Testis (tissue), 2 donors: ENCODE measurements at regions not wholly inside any gene's neighbourhood (a gene's known extent, or its start where the extent isn't known, plus 50 kb on each side); places are given as distances from the start of the nearest gene placed in this dataset.

Experiments
- DNase-seq: peaks from one replicate; pipeline ENCODE4 v3.0.0-alpha.2; 2019
- H3K27ac ChIP-seq, 2 donors: fragments of 200-600 bp; sonication (generic); one replicate each; pipeline ENCODE4 v1.5.1; 2019
- H3K27me3 ChIP-seq: fragments of 200-600 bp; sonication (generic); one replicate; pipeline ENCODE4 v1.5.1; 2019
- H3K36me3 ChIP-seq: fragments of 200-600 bp; sonication (generic); one replicate; pipeline ENCODE4 v1.5.1; 2017; ENCODE audit warnings: low read depth; ENCODE audit errors: missing control alignments
- H3K4me1 ChIP-seq: fragments of 200-600 bp; sonication (generic); one replicate; pipeline ENCODE4 v1.5.1; 2019
- H3K4me3 ChIP-seq, 2 donors: fragments of 200-600 bp; sonication (generic); one replicate each; pipeline ENCODE4 v1.5.1; 2017 to 2019
- H3K9me3 ChIP-seq: fragments of 200-600 bp; sonication (generic); one replicate; pipeline ENCODE4 v1.5.1; 2017
- POLR2A ChIP-seq: fragments of 450-650 bp; IDR thresholded peaks from one replicate; pipeline ENCODE4 v1.6.1; 2017; ENCODE audit warnings: antibody characterized with exemption, mild to moderate bottlenecking, moderate library complexity
- WGBS, 2 donors: methylation state at CpG; one replicate each; pipeline ENCODE4 v1.1.5; 2018; 5-methylcytosine and 5-hydroxymethylcytosine counted together
- intact Hi-C: fragments of 100-400 bp; cut with DNase I; formaldehyde crosslinking; loops from one replicate; pipeline ENCODE4 v1.15.1; 2023; ENCODE audit warnings: low total_unique reads
- TF ChIP-seq, protein P1 (sequence below), 3 experiments: fragments of 450-650 bp in 2 of 3; fragments of 200-600 bp in 1 of 3; sonication (generic) in 1 of 3; IDR thresholded peaks; one replicate each; pipeline ENCODE4 v1.5.1; 2016 to 2019; ENCODE audit warnings: antibody characterized with exemption in 3 of 3, mild to moderate bottlenecking in 2 of 3, moderate library complexity in 1 of 3

DNA sequence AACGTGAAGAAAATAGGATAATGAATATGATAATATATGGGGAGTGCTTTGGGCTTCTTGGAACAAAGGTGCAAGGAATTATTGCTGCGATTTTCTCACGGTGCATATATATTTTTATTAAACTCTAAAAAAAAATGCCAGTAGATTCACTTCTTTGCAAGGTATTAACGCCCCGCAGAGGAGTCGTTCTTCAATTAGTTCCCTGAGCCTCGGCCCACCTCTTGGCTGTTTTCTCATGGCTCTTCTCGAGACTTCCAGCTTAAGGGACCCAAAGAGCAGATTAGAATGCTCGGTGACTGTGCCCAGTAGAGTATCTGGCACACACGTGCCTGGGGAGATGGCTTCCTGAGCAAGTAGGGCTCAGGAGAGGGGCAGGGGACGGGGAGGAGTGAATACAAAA, 367.4 kb downstream of the MID1IP1 start:
- intact Hi-C loops = no loop called here
- TF ChIP-seq, protein P1, sequence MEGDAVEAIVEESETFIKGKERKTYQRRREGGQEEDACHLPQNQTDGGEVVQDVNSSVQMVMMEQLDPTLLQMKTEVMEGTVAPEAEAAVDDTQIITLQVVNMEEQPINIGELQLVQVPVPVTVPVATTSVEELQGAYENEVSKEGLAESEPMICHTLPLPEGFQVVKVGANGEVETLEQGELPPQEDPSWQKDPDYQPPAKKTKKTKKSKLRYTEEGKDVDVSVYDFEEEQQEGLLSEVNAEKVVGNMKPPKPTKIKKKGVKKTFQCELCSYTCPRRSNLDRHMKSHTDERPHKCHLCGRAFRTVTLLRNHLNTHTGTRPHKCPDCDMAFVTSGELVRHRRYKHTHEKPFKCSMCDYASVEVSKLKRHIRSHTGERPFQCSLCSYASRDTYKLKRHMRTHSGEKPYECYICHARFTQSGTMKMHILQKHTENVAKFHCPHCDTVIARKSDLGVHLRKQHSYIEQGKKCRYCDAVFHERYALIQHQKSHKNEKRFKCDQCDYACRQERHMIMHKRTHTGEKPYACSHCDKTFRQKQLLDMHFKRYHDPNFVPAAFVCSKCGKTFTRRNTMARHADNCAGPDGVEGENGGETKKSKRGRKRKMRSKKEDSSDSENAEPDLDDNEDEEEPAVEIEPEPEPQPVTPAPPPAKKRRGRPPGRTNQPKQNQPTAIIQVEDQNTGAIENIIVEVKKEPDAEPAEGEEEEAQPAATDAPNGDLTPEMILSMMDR (IDR thresholded peaks at IDR 0.05) = no peak
- no peak for TF ChIP-seq POLR2A
- H3K4me3 ChIP-seq = no peak overlapping the region
- H3K36me3 ChIP-seq = no peaks in the 10 kb centered on the region
- H3K4me1 ChIP-seq = no peaks in the 10 kb centered on the region
- no peak for DNase-seq
- H3K9me3 ChIP-seq = no peaks in the 10 kb centered on the region
- 91 to 97% methylated on average over 11 of the region's 11 CpGs for WGBS, 2 donors
- no peaks in the 10 kb centered on the region for H3K27me3 ChIP-seq
- H3K27ac ChIP-seq = no peak overlapping the region

- DNase-seq = no peak
- 83 to 100% methylated on average over 1 of the region's 1 CpG for WGBS, 2 donors
- no peak overlapping the region for H3K27ac ChIP-seq
- TF ChIP-seq, protein P1 (IDR thresholded peaks at IDR 0.05) = no peak
- no peak for TF ChIP-seq POLR2A
- no peaks in the 10 kb centered on the region for H3K36me3 ChIP-seq
- H3K27me3 ChIP-seq = no peaks in the 10 kb centered on the region
- H3K4me3 ChIP-seq = no peak overlapping the region
- H3K4me1 ChIP-seq = no peaks in the 10 kb centered on the region
- intact Hi-C loops = no loop called here
- no peaks in the 10 kb centered on the region for H3K9me3 ChIP-seq
Measured at GRCh38 chrX:39169976-39170375, 368.7 kb downstream of the MID1IP1 start.

GRCh38 chrX:39170464-39170863, 369.2 kb downstream of the MID1IP1 start:
- no peak for DNase-seq
- Histone ChIP-seq H3K27ac (no peak overlapping the region), H3K36me3 (no peaks in the 10 kb centered on the region), H3K27me3 (no peaks in the 10 kb centered on the region), H3K9me3 (no peaks in the 10 kb centered on the region), H3K4me1 (no peaks in the 10 kb centered on the region), H3K4me3 (no peak overlapping the region)
- intact Hi-C loops = no loop called here
- 92 to 96% methylated on average over 3 of the region's 3 CpGs for WGBS, 2 donors
- TF ChIP-seq POLR2A = no peak
- TF ChIP-seq, protein P1 (IDR thresholded peaks at IDR 0.05) = no peak

DNA sequence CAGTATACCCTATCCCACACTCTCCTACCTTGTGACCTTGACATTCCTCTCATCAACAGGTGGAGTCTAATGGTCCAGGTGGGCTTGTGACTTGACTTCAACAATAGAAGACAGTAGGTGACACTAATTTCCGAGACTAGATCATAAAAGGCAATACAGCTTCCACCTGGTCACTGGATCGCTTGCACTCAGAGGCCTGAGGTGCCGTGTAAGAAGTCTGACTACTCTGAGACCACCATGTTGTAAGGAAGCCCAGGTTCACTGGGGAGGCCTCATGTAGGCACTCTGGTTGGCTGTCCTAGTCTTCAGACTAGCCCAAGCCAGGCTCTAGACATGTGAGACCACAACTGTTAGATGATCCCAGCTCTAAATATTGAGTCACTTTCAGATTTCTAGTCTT, 370.4 kb downstream of the MID1IP1 start:
- Histone ChIP-seq H3K9me3 (no peaks in the 10 kb centered on the region), H3K27ac (no peak overlapping the region), H3K4me1 (no peaks in the 10 kb centered on the region), H3K36me3 (no peaks in the 10 kb centered on the region), H3K27me3 (no peaks in the 10 kb centered on the region), H3K4me3 (no peak overlapping the region)
- DNase-seq = no peak
- 100% methylated on average over 3 of the region's 3 CpGs; no CpG with 5 or more reads in 1 of the 2 donors for WGBS, 2 donors
- TF ChIP-seq, protein P1 (IDR thresholded peaks at IDR 0.05) = no peak
- TF ChIP-seq POLR2A = no peak
- intact Hi-C loops = no loop called here

GRCh38 chrX:39174241-39174771, 373.0 kb downstream of the MID1IP1 start:
- Histone ChIP-seq H3K9me3 (no peaks in the 10 kb centered on the region), H3K4me1 (no peaks in the 10 kb centered on the region), H3K4me3 (no peak overlapping the region), H3K36me3 (no peaks in the 10 kb centered on the region), H3K27me3 (no peaks in the 10 kb centered on the region), H3K27ac (no peak overlapping the region)
- intact Hi-C loops = no loop called here
- DNase-seq = no peak
- no peak for TF ChIP-seq POLR2A
- TF ChIP-seq, protein P1 (IDR thresholded peaks at IDR 0.05) = no peak
- WGBS, 2 donors = 57% methylated on average over 5 of the region's 5 CpGs
